Ovary (tissue), 3 donors: ENCODE measurements at regions not wholly inside any gene's neighbourhood (a gene's known extent, or its start where the extent isn't known, plus 50 kb on each side); places are given as distances from the start of the nearest gene placed in this dataset.

ENCODE experiments used
- CTCF ChIP-seq, 3 donors: fragments of 450-650 bp in 2 of 3; fragments of 200-600 bp in 1 of 3; IDR thresholded peaks; one replicate each; pipeline versions ENCODE4 v1.5.1 to v1.8.0; 2016 to 2022; ENCODE audit warnings: antibody characterized with exemption in 3 of 3, mild to moderate bottlenecking in 1 of 3
- POLR2A ChIP-seq: fragments of 450-650 bp; IDR thresholded peaks from one replicate; pipeline ENCODE4 v1.6.1; 2017; ENCODE audit warnings: antibody characterized with exemption, mild to moderate bottlenecking, moderate library complexity
- donor health status: DM: no; HTN: no; CAD: no.

GRCh38 chr13:107375701-107376340 lies 807.9 kb upstream of the ARGLU1 start:
- TF ChIP-seq CTCF (IDR thresholded peaks at IDR 0.05) (no peak), POLR2A (no peak)
